GM13976 (cell line): ENCODE measurements at regions not wholly inside any gene's neighbourhood (a gene's known extent, or its start where the extent isn't known, plus 50 kb on each side); places are given as distances from the start of the nearest gene placed in this dataset.

ENCODE experiments used
- DNase-seq: peaks from one replicate; pipeline ENCODE4 v3.0.0; 2012; ENCODE audit warnings: low spot score
- in situ Hi-C: fragments of 300-500 bp; cut with MboI; formaldehyde crosslinking; loops from one replicate; pipeline ENCODE4 v1.12.0; 2022; ENCODE audit warnings: low sequenced_read_pairs, mixed read lengths, inconsistent platforms; ENCODE audit not compliant: unreplicated experiment
- TF ChIP-seq, protein P1 (sequence below): IDR thresholded peaks from 2 replicates; pipeline ENCODE4 v1.5.1; 2012; ENCODE audit warnings: borderline replicate concordance, mild to moderate bottlenecking; ENCODE audit not compliant: insufficient read depth; ENCODE audit errors: extremely low read depth, missing control alignments, control extremely low read depth

DNA sequence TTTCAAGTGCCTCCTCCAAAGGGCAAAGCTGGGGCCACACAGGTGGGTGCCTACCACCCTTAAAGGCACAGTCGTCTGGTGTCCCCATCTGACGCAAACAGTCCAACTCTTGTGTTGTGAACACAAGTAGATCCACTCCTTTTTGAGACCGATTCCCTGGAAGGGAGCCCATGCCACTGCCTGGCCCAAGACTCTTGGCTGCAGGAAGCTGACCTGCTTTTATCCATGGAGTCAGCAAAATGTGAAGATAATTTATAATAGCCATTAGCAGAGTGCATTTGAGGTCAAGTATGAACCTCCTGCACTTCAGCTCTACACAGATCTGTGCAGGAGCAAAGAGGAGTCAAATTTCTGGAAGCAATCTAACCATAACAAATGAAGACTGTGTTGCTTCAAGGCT, 68.5 kb downstream of the ADM start:
- in situ Hi-C loops: no loop called here
- TF ChIP-seq, protein P1, sequence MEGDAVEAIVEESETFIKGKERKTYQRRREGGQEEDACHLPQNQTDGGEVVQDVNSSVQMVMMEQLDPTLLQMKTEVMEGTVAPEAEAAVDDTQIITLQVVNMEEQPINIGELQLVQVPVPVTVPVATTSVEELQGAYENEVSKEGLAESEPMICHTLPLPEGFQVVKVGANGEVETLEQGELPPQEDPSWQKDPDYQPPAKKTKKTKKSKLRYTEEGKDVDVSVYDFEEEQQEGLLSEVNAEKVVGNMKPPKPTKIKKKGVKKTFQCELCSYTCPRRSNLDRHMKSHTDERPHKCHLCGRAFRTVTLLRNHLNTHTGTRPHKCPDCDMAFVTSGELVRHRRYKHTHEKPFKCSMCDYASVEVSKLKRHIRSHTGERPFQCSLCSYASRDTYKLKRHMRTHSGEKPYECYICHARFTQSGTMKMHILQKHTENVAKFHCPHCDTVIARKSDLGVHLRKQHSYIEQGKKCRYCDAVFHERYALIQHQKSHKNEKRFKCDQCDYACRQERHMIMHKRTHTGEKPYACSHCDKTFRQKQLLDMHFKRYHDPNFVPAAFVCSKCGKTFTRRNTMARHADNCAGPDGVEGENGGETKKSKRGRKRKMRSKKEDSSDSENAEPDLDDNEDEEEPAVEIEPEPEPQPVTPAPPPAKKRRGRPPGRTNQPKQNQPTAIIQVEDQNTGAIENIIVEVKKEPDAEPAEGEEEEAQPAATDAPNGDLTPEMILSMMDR: no peak
- no peak for DNase-seq

DNA sequence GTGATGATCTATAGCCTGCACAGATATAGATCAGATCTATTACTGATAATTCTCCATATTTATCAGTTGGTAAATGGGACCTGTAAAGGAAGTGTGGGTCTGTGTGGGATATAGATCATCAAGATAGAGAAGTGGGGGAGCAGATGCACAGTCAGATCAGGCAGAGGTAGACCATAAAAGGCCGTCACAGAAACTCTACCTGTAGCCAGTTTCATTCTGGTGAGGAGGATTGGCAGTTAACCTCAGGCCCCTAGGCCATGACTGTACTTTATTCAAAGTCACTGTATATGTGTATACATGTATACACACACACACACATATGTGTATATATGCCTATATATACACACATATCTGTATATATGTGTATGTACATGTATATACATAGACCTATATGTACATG, 69.1 kb downstream of the ADM start:
- in situ Hi-C loops: no loop called here
- TF ChIP-seq, protein P1: no peak
- DNase-seq: no peak

DNA sequence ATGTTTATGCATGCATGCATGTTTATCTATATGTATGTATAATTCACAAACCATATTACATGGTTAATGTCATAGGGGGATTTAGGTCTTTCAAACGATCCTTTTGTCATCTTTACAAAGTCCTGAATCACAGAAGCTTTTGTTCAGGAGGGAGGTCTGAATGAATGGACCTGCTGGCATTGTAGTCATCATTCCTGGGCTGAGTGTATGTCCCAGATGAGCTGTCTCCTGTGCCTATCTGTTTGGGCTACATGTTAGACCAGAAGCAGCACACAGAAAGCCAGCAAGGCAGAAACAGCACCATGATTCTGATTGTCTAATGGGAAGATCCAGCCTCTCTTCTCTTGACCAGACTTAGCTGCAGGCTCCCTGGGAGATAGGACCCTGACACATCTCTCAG, 69.5 kb downstream of the ADM start:
- TF ChIP-seq, protein P1: no peak
- no peak for DNase-seq
- in situ Hi-C loops: no loop called here

DNA sequence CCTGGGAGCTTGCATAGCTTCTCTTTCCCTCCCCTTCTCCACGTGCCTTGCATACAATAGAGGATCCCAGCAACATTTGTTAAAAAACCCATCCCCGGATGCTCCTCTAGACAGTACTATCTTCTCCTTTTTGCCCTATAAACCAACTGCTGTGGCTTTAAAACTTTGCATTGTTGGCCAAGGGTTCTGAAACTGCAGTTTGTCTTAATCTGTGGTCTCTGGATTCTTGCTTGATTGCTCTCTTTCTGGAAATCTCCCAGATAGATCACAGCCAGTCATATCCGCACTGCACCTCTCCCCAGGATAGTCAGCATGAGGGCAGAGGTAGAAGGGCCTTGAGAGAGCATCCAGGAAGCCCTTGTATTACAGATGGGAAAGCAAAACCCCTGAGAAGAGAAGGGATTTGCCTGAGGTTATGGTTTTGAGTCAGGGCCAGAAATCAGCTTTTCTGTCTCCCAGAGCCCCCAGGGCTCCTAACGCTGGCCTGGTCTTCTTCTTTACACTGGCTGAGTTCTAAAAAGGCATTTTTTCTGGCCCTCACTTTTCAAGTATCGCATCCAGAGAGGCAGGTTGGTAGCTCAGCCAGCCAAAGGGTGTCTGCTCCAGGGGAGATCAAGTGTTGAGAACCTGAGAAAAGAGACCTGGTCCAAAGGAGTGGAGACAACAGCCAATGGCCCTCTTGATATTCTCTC, 70.6 kb downstream of the ADM start:
- in situ Hi-C loops: no loop called here
- no peak for DNase-seq

DNA sequence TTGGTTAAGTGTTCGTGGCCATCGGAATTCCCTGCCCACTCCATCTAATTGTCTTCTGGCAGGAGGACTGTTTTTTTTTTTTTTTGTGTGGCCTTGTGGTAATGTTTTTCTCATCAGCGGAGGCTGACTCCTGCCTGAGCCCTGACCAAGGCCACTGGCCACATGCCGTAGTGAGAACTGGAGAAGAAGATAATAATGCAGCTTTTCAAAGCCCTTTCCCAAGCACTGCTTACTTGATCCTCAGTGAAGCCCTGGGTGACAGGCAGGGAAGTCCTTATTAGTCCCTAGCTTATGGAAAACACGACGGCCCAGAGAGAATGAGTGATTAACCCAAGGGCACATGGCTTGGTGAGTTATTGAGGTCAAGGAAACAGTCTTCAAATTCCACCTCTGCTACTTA, 71.2 kb downstream of the ADM start:
- in situ Hi-C loops: no loop called here
- DNase-seq: no peak
- TF ChIP-seq, protein P1: no peak

More for the DNA sequence above, 70.6 kb downstream of the ADM start:
- TF ChIP-seq, protein P1: no peak

DNA sequence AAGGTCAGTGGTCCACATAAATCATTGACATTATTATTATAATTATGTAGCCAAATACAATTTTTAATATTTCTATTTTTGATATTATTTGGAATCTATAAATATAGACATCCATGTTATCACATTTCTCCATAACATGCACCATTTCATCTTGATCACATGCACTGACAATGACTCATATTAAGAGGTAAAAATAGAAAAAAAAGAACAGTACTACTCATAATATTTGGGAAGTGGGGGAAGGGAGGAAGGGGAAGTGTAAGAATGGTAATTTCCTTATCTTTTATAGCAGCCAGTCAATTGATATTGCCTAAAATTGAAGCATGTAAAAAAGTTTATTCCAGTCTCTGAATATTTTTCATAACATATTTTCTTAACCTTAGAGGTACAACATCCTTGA, 72.3 kb downstream of the ADM start:
- TF ChIP-seq, protein P1: no peak
- no peak for DNase-seq
- in situ Hi-C loops: no loop called here
